CD8-positive, alpha-beta memory T cell (primary cell): ENCODE measurements at regions not wholly inside any gene's neighbourhood (a gene's known extent, or its start where the extent isn't known, plus 50 kb on each side); places are given as distances from the start of the nearest gene placed in this dataset.

Experiments
- CTCF ChIA-PET: fragments of 350-600 bp; sonication (Branson Sonifier 250); formaldehyde crosslinking; loops from one replicate; lab custom pipeline; 2021; ENCODE audit warnings: antibody characterized with exemption; lab: Charles Lee
- POLR2A ChIA-PET: fragments of 350-600 bp; sonication (Branson Sonifier 250); formaldehyde crosslinking; loops from one replicate; lab custom pipeline; 2021; ENCODE audit warnings: antibody characterized with exemption; lab: Charles Lee
- DNase-seq, 5 donors: peaks; one replicate each; pipeline versions ENCODE4 v3.0.0 to v3.0.0-alpha.2; 2020 to 2022; ENCODE audit warnings: mixed read lengths in 1 of 5
- H3K27ac ChIP-seq: one replicate; pipeline ENCODE4 v1.7.0; 2013; ENCODE audit warnings: low read depth, mild to moderate bottlenecking, low read length, moderate library complexity
- H3K27me3 ChIP-seq: 2 replicates; pipeline ENCODE4 v1.7.0; 2013; ENCODE audit warnings: low read length, mild to moderate bottlenecking; ENCODE audit not compliant: insufficient read depth, poor library complexity, severe bottlenecking
- H3K36me3 ChIP-seq: 2 replicates; pipeline ENCODE4 v1.7.0; 2013; ENCODE audit warnings: mild to moderate bottlenecking, low read length, moderate library complexity; ENCODE audit not compliant: insufficient read depth
- H3K4me1 ChIP-seq: 2 replicates; pipeline ENCODE4 v1.7.0; 2013; ENCODE audit warnings: mild to moderate bottlenecking, low read length, moderate library complexity; ENCODE audit not compliant: insufficient read depth
- H3K4me3 ChIP-seq: 2 replicates; pipeline ENCODE4 v1.7.0; 2013; ENCODE audit warnings: mild to moderate bottlenecking, low read length
- H3K9me3 ChIP-seq: 2 replicates; pipeline ENCODE4 v1.7.0; 2013; ENCODE audit warnings: mild to moderate bottlenecking, low read length
- H3K27ac Mint-ChIP-seq, 8 donors: one replicate each; pipeline ENCODE4 v1.8.0; 2020 to 2021; ENCODE audit warnings: mixed read lengths in 8 of 8, mild to moderate bottlenecking in 6 of 8, inconsistent platforms in 3 of 8, moderate library complexity in 3 of 8
- H3K27me3 Mint-ChIP-seq, 2 donors: one replicate each; pipeline ENCODE4 v1.8.0; 2020 to 2021; ENCODE audit warnings: mixed read lengths in 2 of 2, mild to moderate bottlenecking in 1 of 2, moderate library complexity in 1 of 2
- H3K36me3 Mint-ChIP-seq, 3 donors: one replicate each; pipeline ENCODE4 v1.8.0; 2020 to 2021; ENCODE audit warnings: mixed read lengths in 3 of 3, inconsistent platforms in 1 of 3, mild to moderate bottlenecking in 1 of 3
- H3K4me1 Mint-ChIP-seq, 3 donors: one replicate each; pipeline ENCODE4 v1.8.0; 2020 to 2021; ENCODE audit warnings: mixed read lengths in 3 of 3, inconsistent platforms in 1 of 3, mild to moderate bottlenecking in 1 of 3
- H3K4me3 Mint-ChIP-seq, 7 donors: one replicate each; pipeline ENCODE4 v1.8.0; 2020 to 2021; ENCODE audit warnings: mixed read lengths in 7 of 7, mild to moderate bottlenecking in 6 of 7, moderate library complexity in 4 of 7, inconsistent platforms in 2 of 7
- H3K9me3 Mint-ChIP-seq, 5 donors: one replicate each; pipeline ENCODE4 v1.8.0; 2020 to 2022; ENCODE audit warnings: mixed read lengths in 5 of 5, mild to moderate bottlenecking in 3 of 5, moderate library complexity in 2 of 5, inconsistent platforms in 1 of 5

- Mint-ChIP-seq H3K36me3 (no peaks in the 10 kb centered on the region), H3K27me3 (peaks cover 5 to 8% of the 10 kb centered on the region in 2 donors), H3K4me1 (peaks cover 7 to 15% (median 7%) of the 10 kb centered on the region in 3 donors), H3K9me3 (no peaks in the 10 kb centered on the region), H3K27ac (peak overlapping the region in 1 of 8 donors; percentile 84), H3K4me3 (no peak overlapping the region)
- Histone ChIP-seq H3K4me1 (peaks cover 16% of the 10 kb centered on the region), H3K4me3 (no peak overlapping the region), H3K9me3 (no peaks in the 10 kb centered on the region), H3K36me3 (no peaks in the 10 kb centered on the region), H3K27ac (no peak overlapping the region), H3K27me3 (no peaks in the 10 kb centered on the region)
- DNase-seq = no peak
- CTCF ChIA-PET = interaction anchor here (1.2 kb wide), 1 partner anchor 11 kb away, joined by 3 read pairs; no protein-coding TSS in a partner anchor
- POLR2A ChIA-PET = no interaction called here
These were observed 263.9 kb downstream of the HIVEP2 start for GRCh38 chr6:142681099-142681498.

GRCh38 chr6:142682985-142683384, 262.0 kb downstream of the HIVEP2 start:
- H3K4me1 ChIP-seq = peaks cover 26% of the 10 kb centered on the region
- no peak overlapping the region for H3K27ac ChIP-seq
- no peaks in the 10 kb centered on the region for H3K36me3 ChIP-seq
- Mint-ChIP-seq H3K27ac (no peak overlapping the region), H3K36me3 (no peaks in the 10 kb centered on the region), H3K27me3 (peaks cover 1 to 7% of the 10 kb centered on the region in 2 donors), H3K4me3 (no peak overlapping the region), H3K9me3 (no peaks in the 10 kb centered on the region), H3K4me1 (peaks cover 7 to 15% (median 7%) of the 10 kb centered on the region in 3 donors)
- no peak for DNase-seq
- no peak overlapping the region for H3K4me3 ChIP-seq
- CTCF ChIA-PET = interaction anchor here (2.3 kb wide), 1 partner anchor 10 kb away, joined by 8 read pairs; no protein-coding TSS in a partner anchor
- no peaks in the 10 kb centered on the region for H3K27me3 ChIP-seq
- POLR2A ChIA-PET = no interaction called here
- H3K9me3 ChIP-seq = no peaks in the 10 kb centered on the region

GRCh38 chr6:142683714-142684141, 261.2 kb downstream of the HIVEP2 start:
- Mint-ChIP-seq H3K4me1 (peaks cover 7 to 15% (median 7%) of the 10 kb centered on the region in 3 donors), H3K36me3 (no peaks in the 10 kb centered on the region), H3K27ac (no peak overlapping the region), H3K27me3 (peaks cover 1 to 4% of the 10 kb centered on the region in 2 donors), H3K9me3 (no peaks in the 10 kb centered on the region), H3K4me3 (no peak overlapping the region)
- no peak overlapping the region for H3K4me3 ChIP-seq
- no peak for DNase-seq
- no peaks in the 10 kb centered on the region for H3K27me3 ChIP-seq
- H3K4me1 ChIP-seq = peaks cover 26% of the 10 kb centered on the region
- POLR2A ChIA-PET = no interaction called here
- H3K9me3 ChIP-seq = no peaks in the 10 kb centered on the region
- H3K27ac ChIP-seq = no peak overlapping the region
- no peaks in the 10 kb centered on the region for H3K36me3 ChIP-seq
- CTCF ChIA-PET = interaction anchor here (2.3 kb wide), 1 partner anchor 9 kb away, joined by 8 read pairs; no protein-coding TSS in a partner anchor

GRCh38 chr6:142684371-142684770, 260.6 kb downstream of the HIVEP2 start:
- ChIA-PET POLR2A (no interaction called here), CTCF (interaction anchor here (2.3 kb wide), 1 partner anchor 8 kb away, joined by 8 read pairs; no protein-coding TSS in a partner anchor)
- Mint-ChIP-seq H3K36me3 (no peaks in the 10 kb centered on the region), H3K27me3 (peaks cover 1 to 4% of the 10 kb centered on the region in 2 donors), H3K27ac (no peak overlapping the region), H3K9me3 (no peaks in the 10 kb centered on the region), H3K4me1 (peaks cover 7 to 15% (median 7%) of the 10 kb centered on the region in 3 donors), H3K4me3 (no peak overlapping the region)
- H3K27me3 ChIP-seq = no peaks in the 10 kb centered on the region
- peaks cover 26% of the 10 kb centered on the region for H3K4me1 ChIP-seq
- no peaks in the 10 kb centered on the region for H3K9me3 ChIP-seq
- no peak overlapping the region for H3K27ac ChIP-seq
- no peak for DNase-seq
- no peak overlapping the region for H3K4me3 ChIP-seq
- H3K36me3 ChIP-seq = no peaks in the 10 kb centered on the region

GRCh38 chr6:142685852-142686506, 259.0 kb downstream of the HIVEP2 start:
- Mint-ChIP-seq H3K36me3 (no peaks in the 10 kb centered on the region), H3K9me3 (no peaks in the 10 kb centered on the region), H3K4me1 (peaks cover 0 to 2% (median 0%) of the 10 kb centered on the region in 3 donors), H3K4me3 (no peak overlapping the region), H3K27ac (no peak overlapping the region), H3K27me3 (peaks cover 4% of the 10 kb centered on the region in 2 donors)
- Histone ChIP-seq H3K9me3 (no peaks in the 10 kb centered on the region), H3K36me3 (no peaks in the 10 kb centered on the region), H3K4me1 (peaks cover 21% of the 10 kb centered on the region), H3K27ac (no peak overlapping the region), H3K4me3 (no peak overlapping the region), H3K27me3 (no peaks in the 10 kb centered on the region)
- CTCF ChIA-PET = no interaction called here
- POLR2A ChIA-PET = no interaction called here
- peak in 1 of 5 donors; percentile 49 for DNase-seq

- Histone ChIP-seq H3K27ac (no peak overlapping the region), H3K4me1 (peaks cover 19% of the 10 kb centered on the region), H3K4me3 (no peak overlapping the region), H3K9me3 (no peaks in the 10 kb centered on the region), H3K36me3 (no peaks in the 10 kb centered on the region), H3K27me3 (no peaks in the 10 kb centered on the region)
- peaks cover 0 to 2% of the 10 kb centered on the region in 2 donors for H3K27me3 Mint-ChIP-seq
- ChIA-PET POLR2A (no interaction called here), CTCF (no interaction called here)
- DNase-seq = no peak
- H3K4me1 Mint-ChIP-seq = no peaks in the 10 kb centered on the region
- H3K27ac Mint-ChIP-seq = no peak overlapping the region
- H3K4me3 Mint-ChIP-seq = no peak overlapping the region
- no peaks in the 10 kb centered on the region for H3K9me3 Mint-ChIP-seq
- no peaks in the 10 kb centered on the region for H3K36me3 Mint-ChIP-seq
These were observed 258.5 kb downstream of the HIVEP2 start for GRCh38 chr6:142686507-142686887.

- ChIA-PET POLR2A (no interaction called here), CTCF (interaction anchor here (0.7 to 3.2 kb wide), 23 partner anchors 8 to 734 kb away, joined by 3 to 52 read pairs (median 3); no protein-coding TSS in a partner anchor)
- H3K27ac ChIP-seq = no peak overlapping the region
- no peaks in the 10 kb centered on the region for H3K9me3 ChIP-seq
- Mint-ChIP-seq H3K4me3 (no peak overlapping the region), H3K36me3 (no peaks in the 10 kb centered on the region), H3K9me3 (no peaks in the 10 kb centered on the region), H3K4me1 (peaks cover 6 to 11% (median 6%) of the 10 kb centered on the region in 3 donors), H3K27ac (peak overlapping the region in 3 of 8 donors; percentile 53 to 80 (median 67)), H3K27me3 (peaks cover 0 to 2% of the 10 kb centered on the region in 2 donors)
- no peaks in the 10 kb centered on the region for H3K27me3 ChIP-seq
- H3K4me1 ChIP-seq = peaks cover 4% of the 10 kb centered on the region
- no peaks in the 10 kb centered on the region for H3K36me3 ChIP-seq
- DNase-seq = peak; percentile 44 to 72 (median 52)
- H3K4me3 ChIP-seq = no peak overlapping the region
These were observed 252.0 kb downstream of the HIVEP2 start for GRCh38 chr6:142692942-142693341.

- POLR2A ChIA-PET = no interaction called here
- no peaks in the 10 kb centered on the region for H3K36me3 Mint-ChIP-seq
These were observed 251.5 kb downstream of the HIVEP2 start for GRCh38 chr6:142693441-142693840.

More at GRCh38 chr6:142693441-142693840, 251.5 kb downstream of the HIVEP2 start:
- Histone ChIP-seq H3K9me3 (no peaks in the 10 kb centered on the region), H3K4me1 (peaks cover 4% of the 10 kb centered on the region), H3K27me3 (no peaks in the 10 kb centered on the region), H3K4me3 (no peak overlapping the region), H3K27ac (no peak overlapping the region), H3K36me3 (no peaks in the 10 kb centered on the region)
- Mint-ChIP-seq H3K27ac (no peak overlapping the region), H3K4me1 (peaks cover 6 to 11% (median 6%) of the 10 kb centered on the region in 3 donors), H3K9me3 (no peaks in the 10 kb centered on the region), H3K4me3 (no peak overlapping the region), H3K27me3 (peaks cover 0 to 2% of the 10 kb centered on the region in 2 donors)
- DNase-seq = no peak
- CTCF ChIA-PET = interaction anchor here (0.7 to 3.2 kb wide), 8 partner anchors 30 to 733 kb away, joined by 3 to 52 read pairs (median 3); no protein-coding TSS in a partner anchor
